Transverse colon (tissue), 4 donors: ENCODE measurements at regions not wholly inside any gene's neighbourhood (a gene's known extent, or its start where the extent isn't known, plus 50 kb on each side); places are given as distances from the start of the nearest gene placed in this dataset.

Experiments used
- DNase-seq: peaks from one replicate; pipeline ENCODE4 v3.0.0-alpha.2; 2019
- H3K27ac ChIP-seq, 4 donors: fragments of 200-600 bp; sonication (generic); 2 replicates each; pipeline ENCODE4 v1.5.1; 2016 to 2018; ENCODE audit warnings: inconsistent platforms in 4 of 4
- H3K27me3 ChIP-seq: fragments of 200-600 bp; sonication (generic); 2 replicates; pipeline ENCODE4 v1.5.1; 2017; ENCODE audit warnings: inconsistent platforms
- H3K36me3 ChIP-seq, 4 donors: fragments of 200-600 bp; sonication (generic); 2 replicates each; pipeline ENCODE4 v1.5.1; 2017 to 2019; ENCODE audit warnings: inconsistent platforms in 4 of 4
- H3K4me1 ChIP-seq, 4 donors: fragments of 200-600 bp; sonication (generic); 2 replicates each; pipeline ENCODE4 v1.5.1; 2017 to 2020; ENCODE audit warnings: inconsistent platforms in 4 of 4
- H3K4me3 ChIP-seq, 4 donors: fragments of 200-600 bp; sonication (generic); 1 replicate in 1 of 4; 2 replicates in 3 of 4; pipeline versions ENCODE4 v1.5.1 to v1.6.1; 2017 to 2019; ENCODE audit warnings: inconsistent platforms in 4 of 4
- H3K9me3 ChIP-seq, 2 donors: fragments of 200-600 bp; sonication (generic); 2 replicates each; pipeline ENCODE4 v1.5.1; 2017 to 2019; ENCODE audit warnings: inconsistent platforms in 2 of 2
- EP300 ChIP-seq: sonication (generic); formaldehyde crosslinking; IDR thresholded peaks from one replicate; pipeline ENCODE4 v1.6.1; 2017; ENCODE audit warnings: antibody characterized with exemption, low read depth
- POLR2A ChIP-seq: fragments of 450-650 bp; IDR thresholded peaks from one replicate; pipeline ENCODE4 v1.6.1; 2016; ENCODE audit warnings: antibody characterized with exemption, mild to moderate bottlenecking, moderate library complexity
- POLR2AphosphoS5 ChIP-seq, 3 donors: sonication (generic); formaldehyde crosslinking; IDR thresholded peaks; one replicate each; pipeline ENCODE4 v1.6.1; 2016; ENCODE audit warnings: antibody characterized with exemption in 3 of 3
- WGBS, 2 donors: methylation state at CpG; one replicate each; pipeline ENCODE4 v1.1.5; 2018; ENCODE audit warnings: low coverage in 1 of 2; 5-methylcytosine and 5-hydroxymethylcytosine counted together
- in situ Hi-C, 4 donors: fragments of 200-750 bp; cut with MboI; loops; one replicate each; pipeline versions ENCODE4 v1.15.0 to v1.15.1; 2017; ENCODE audit warnings: low sequenced_read_pairs in 3 of 4, low pct_ligation_motif_present in 1 of 4, low pct_unique_long_range_greater_than_20kb in 1 of 4
- intact Hi-C: fragments of 100-400 bp; cut with DNase I; formaldehyde crosslinking; loops from one replicate; pipeline ENCODE4 v1.15.1; 2023; ENCODE audit warnings: low total_unique reads
- TF ChIP-seq, protein P1 (sequence below), 5 experiments: fragments of 200-600 bp in 3 of 5; fragments of 450-650 bp in 2 of 5; sonication (generic) in 3 of 5; IDR thresholded peaks; 1 replicate in 2 of 5; 2 replicates in 3 of 5; pipeline ENCODE4 v1.5.1; 2016 to 2017; ENCODE audit warnings: antibody characterized with exemption in 5 of 5, inconsistent platforms in 3 of 5, mild to moderate bottlenecking in 2 of 5, moderate library complexity in 1 of 5

- TF ChIP-seq EP300 = no peak
- TF ChIP-seq POLR2AphosphoS5 (IDR thresholded peaks at IDR 0.05) = no peak
- TF ChIP-seq, protein P1, sequence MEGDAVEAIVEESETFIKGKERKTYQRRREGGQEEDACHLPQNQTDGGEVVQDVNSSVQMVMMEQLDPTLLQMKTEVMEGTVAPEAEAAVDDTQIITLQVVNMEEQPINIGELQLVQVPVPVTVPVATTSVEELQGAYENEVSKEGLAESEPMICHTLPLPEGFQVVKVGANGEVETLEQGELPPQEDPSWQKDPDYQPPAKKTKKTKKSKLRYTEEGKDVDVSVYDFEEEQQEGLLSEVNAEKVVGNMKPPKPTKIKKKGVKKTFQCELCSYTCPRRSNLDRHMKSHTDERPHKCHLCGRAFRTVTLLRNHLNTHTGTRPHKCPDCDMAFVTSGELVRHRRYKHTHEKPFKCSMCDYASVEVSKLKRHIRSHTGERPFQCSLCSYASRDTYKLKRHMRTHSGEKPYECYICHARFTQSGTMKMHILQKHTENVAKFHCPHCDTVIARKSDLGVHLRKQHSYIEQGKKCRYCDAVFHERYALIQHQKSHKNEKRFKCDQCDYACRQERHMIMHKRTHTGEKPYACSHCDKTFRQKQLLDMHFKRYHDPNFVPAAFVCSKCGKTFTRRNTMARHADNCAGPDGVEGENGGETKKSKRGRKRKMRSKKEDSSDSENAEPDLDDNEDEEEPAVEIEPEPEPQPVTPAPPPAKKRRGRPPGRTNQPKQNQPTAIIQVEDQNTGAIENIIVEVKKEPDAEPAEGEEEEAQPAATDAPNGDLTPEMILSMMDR (IDR thresholded peaks at IDR 0.05) = no peak
- no peak for TF ChIP-seq POLR2A
- no peak for DNase-seq
- H3K9me3 ChIP-seq = no peaks in the 10 kb centered on the region
- in situ Hi-C loops (no loop called here), intact Hi-C loops (no loop called here)
- no peaks in the 10 kb centered on the region for H3K4me1 ChIP-seq
- no peaks in the 10 kb centered on the region for H3K27me3 ChIP-seq
- H3K27ac ChIP-seq = no peak overlapping the region
- H3K4me3 ChIP-seq = no peak overlapping the region
- no peaks in the 10 kb centered on the region for H3K36me3 ChIP-seq
These were observed 280.1 kb downstream of the TFAP2B start for GRCh38 chr6:51098791-51099190.

DNA sequence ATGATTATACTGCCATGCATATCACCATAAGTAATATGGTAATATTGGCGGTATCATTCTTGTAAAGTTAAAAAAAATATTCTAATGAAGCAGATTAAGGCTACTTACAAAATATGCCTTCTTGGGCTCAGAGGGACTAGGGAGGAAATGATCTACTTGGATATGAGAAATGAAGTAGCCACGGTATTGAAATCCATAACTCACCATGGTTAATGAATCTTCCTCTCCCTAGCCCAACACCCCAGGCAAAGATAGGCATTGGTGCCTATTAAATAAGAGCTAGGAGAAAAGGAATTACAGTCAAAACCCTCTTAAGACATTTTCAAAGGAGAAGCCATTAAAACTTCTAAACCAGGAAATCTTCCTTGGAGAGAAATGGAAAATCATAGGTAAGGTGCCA lies 280.5 kb downstream of the TFAP2B start:
- H3K27me3 ChIP-seq = no peaks in the 10 kb centered on the region
- no peaks in the 10 kb centered on the region for H3K36me3 ChIP-seq
- TF ChIP-seq POLR2AphosphoS5 (IDR thresholded peaks at IDR 0.05) = no peak
- no peak for TF ChIP-seq POLR2A
- TF ChIP-seq, protein P1 (IDR thresholded peaks at IDR 0.05) = no peak
- TF ChIP-seq EP300 = no peak
- no peaks in the 10 kb centered on the region for H3K9me3 ChIP-seq
- no peak overlapping the region for H3K27ac ChIP-seq
- no peak for DNase-seq
- intact Hi-C loops (no loop called here), in situ Hi-C loops (no loop called here)
- H3K4me3 ChIP-seq = no peak overlapping the region
- WGBS, 2 donors = 80 to 91% methylated on average over 2 of the region's 2 CpGs
- no peaks in the 10 kb centered on the region for H3K4me1 ChIP-seq

DNA sequence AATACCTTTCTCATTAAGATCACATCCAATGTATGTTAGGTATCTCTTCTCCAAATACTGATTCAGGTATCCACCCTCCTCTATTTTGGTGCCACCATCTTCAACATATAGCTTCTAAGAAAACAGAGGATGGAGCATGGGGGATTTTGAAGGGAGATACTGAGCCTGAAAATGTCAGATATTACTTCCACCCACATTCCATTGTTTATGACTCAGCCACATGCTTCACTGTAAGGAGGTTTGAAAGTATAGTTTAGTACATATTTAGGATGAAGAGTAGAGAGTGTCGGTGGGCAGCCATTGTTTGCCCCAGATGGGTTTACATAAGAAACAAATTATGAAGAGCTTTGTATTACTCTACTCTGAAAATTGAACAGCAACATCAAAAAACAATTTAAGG lies 286.7 kb downstream of the TFAP2B start:
- TF ChIP-seq POLR2A (no peak), EP300 (no peak), POLR2AphosphoS5 (IDR thresholded peaks at IDR 0.05) (no peak)
- TF ChIP-seq, protein P1 (IDR thresholded peaks at IDR 0.05) = no peak
- in situ Hi-C loops = no loop called here
- Histone ChIP-seq H3K36me3 (no peaks in the 10 kb centered on the region), H3K9me3 (no peaks in the 10 kb centered on the region), H3K27ac (no peak overlapping the region), H3K4me1 (no peaks in the 10 kb centered on the region), H3K4me3 (no peak overlapping the region), H3K27me3 (no peaks in the 10 kb centered on the region)
- no peak for DNase-seq
- intact Hi-C loops = no loop called here
- 79 to 80% methylated on average over 1 of the region's 1 CpG for WGBS, 2 donors

DNA sequence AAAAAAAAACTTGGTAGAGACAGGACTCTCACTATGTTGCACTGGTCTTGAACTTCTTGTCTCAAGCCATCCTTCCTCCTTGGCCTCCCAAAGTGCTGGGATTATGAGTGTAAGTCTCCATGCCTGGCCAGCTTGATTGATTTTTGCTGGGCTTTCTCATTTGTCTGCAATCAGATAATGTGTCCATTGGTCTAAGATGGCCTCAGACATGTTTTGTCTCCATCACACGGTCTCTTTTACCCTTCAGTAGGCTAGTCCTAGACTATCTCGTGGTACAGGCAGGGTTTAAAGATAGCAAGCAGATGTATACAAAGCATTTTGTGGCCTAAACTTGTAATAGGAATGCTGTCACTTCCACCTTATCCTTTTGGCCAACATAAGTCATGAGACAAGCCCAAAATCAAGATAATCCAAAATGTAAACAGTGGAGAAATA lies 289.1 kb downstream of the TFAP2B start:
- WGBS, 2 donors = 67% methylated on average over 2 of the region's 2 CpGs; no CpG with 5 or more reads in 1 of the 2 donors
- Histone ChIP-seq H3K4me1 (no peaks in the 10 kb centered on the region), H3K27me3 (no peaks in the 10 kb centered on the region), H3K27ac (no peak overlapping the region), H3K9me3 (no peaks in the 10 kb centered on the region), H3K36me3 (no peaks in the 10 kb centered on the region), H3K4me3 (no peak overlapping the region)
- intact Hi-C loops (no loop called here), in situ Hi-C loops (no loop called here)
- TF ChIP-seq EP300 = no peak
- TF ChIP-seq, protein P1 (IDR thresholded peaks at IDR 0.05) = no peak
- TF ChIP-seq POLR2AphosphoS5 (IDR thresholded peaks at IDR 0.05) = no peak
- no peak for TF ChIP-seq POLR2A
- no peak for DNase-seq
